Stimulated activated CD4-positive, alpha-beta T cell treated with anti-CD3 and anti-CD28 coated beads, TNF-alpha, amount 100 ng/mL, for 24 hours (primary cell): ENCODE measurements at regions not wholly inside any gene's neighbourhood (a gene's known extent, or its start where the extent isn't known, plus 50 kb on each side); places are given as distances from the start of the nearest gene placed in this dataset.
"Not testable (repeated sequence)": the region's sequence is repeated elsewhere in the genome, so short reads cannot be mapped to it uniquely, and the experiment has no call there.

Experiments used
- DNase-seq, 3 experiments: peaks; one replicate each; pipeline ENCODE4 v3.0.0-alpha.2; 2020; ENCODE audit warnings: low read depth in 3 of 3

- DNase-seq: no peak
Observed at GRCh38 chrX:151042842-151043241, 59.7 kb downstream of the HMGB3 start.

DNA sequence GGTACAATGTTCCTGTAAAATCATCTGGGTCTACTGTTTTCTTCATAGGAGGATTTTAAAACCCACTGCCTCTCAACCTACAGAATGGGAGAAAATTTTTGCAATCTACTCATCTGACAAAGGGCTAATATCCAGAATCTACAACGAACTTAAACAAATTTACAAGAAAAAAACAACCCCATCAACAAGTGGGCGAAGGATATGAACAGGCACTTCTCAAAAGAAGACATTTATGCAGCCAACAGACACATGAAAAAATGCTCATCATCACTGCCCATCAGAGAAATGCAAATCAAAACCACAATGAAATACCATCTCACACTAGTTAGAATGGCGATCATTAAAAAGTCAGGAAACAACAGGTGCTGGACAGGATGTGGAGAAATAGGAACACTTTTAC is 83.2 kb downstream of the HMGB3 start:
- DNase-seq: not testable (repeated sequence)

- DNase-seq: no peak
Observed at GRCh38 chrX:151073767-151074166, 90.6 kb downstream of the HMGB3 start.

GRCh38 chrX:151081016-151081415 is 95.4 kb upstream of the GPR50 start:
- DNase-seq: no peak

DNA sequence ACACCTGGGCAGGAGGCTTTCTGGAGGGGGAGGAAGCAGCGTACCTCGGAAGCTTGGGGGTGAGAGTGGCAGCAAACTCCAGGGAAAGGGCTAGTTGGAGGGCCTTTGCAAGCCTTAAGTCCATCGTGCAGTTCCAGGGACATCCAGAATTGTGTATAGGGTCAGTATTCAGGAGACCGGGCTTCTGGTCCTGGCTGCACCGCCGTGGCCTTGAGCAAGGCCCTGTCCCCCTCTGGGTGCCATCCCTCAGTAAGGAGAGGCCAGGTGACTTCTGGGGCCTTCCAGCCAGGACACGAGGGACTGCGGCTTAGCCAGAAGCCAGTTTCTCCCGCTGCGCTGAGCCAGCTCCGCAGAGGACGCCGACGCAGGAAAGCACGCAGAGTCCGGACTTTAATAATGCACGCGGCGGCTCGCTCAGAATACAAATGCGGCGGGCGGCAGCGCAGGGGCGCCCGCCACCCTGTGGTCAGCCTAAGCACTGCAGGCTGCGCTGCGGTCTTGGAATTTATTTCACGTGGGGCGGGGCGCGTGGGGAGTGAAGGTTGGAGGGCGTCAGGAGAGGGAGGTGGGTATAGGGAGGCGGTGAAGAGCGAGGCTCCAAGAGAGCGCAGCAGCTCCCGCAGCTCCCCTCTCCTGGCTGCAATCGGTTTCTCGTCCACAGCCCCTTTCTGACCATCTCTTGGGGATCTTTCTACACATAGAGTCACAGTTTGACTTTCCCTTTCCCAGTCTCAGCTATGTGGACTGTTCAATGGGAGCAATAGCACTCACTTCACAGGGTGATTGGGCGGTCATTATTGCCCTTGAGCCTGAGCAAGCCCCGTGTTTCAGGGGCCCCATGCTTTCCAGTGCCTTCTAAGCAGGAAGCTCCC is 94.1 kb upstream of the GPR50 start:
- DNase-seq: peak; percentile 13 to 47 (median 29)

DNA sequence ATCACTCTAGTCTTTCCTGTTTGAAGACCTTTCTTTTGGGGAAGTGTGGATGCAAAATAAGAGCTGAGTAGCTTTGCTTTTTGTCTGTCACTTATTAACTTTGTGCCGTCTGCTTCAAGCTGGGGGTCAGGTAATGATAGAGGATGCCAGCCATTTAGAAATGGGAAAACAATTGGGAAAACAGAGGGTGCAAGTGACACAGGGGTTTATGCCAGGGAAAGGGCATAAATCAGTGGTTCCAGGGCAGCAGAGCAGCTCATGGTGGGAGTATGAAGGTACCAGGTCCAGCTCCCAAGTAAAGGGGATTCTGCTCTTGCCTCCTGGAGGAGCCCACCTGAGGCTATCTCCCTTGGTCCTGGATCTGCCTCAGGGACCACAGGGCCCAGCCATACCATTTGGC is 91.9 kb upstream of the GPR50 start:
- DNase-seq: no peak

- DNase-seq: no peak
Observed at GRCh38 chrX:151085207-151085606, 91.2 kb upstream of the GPR50 start.

DNA sequence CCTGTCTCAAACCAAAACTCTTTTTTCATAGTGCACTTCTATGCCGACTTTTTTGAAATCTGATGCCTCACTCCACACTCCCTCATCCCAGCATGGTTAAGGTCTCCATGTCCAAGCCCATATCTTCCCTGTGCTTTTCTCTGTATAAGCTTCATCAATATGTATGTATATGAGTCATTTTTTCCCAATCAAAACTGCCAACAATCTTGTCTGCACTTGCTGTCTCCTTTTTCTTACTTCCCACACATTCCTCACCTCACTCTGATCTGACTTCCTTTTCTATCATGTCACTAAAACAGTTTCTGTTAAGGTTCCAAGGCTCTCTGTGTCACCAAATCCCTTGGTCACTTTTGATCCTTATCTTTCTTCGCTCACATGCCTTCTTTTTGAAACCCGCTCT is 88.2 kb upstream of the GPR50 start:
- no peak for DNase-seq

DNA sequence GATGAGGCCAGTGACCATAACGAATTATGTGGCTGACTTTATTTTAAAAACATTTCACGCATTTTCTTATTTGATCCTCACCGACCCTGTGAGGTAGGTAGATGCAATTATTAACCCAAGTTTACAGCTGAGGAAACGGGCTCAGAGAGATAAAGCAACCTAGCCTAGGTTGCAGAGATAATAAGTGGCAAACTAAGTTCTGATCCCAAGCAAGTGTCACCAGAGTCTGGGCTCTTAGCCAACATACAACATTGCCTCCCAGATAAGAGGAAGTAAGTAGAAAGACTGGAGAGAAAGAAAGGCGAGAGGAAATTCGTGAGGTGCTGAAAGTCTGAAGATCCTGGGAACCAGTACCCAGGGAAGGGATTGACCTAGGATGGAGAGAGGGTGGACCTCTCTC is 77.4 kb upstream of the GPR50 start:
- no peak for DNase-seq

DNA sequence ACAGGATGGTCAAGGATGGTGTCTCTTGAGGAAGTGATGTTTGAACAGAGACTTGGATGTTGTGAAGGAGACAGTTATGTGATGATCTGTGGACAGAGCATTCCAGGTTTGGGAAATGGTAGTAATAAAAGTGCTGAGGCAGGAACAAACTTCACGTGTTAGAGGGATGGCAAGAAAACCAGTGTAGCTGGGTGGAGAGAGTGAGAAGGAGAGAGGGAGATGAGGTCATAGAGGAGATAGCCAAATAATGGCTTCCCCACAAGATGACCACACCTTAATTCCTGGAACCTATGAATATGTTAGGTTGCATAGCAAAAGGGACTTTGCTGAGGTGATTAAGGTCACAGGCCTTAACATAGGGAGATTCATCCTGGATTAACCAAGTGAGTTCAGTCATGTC is 75.6 kb upstream of the GPR50 start:
- no peak for DNase-seq

DNA sequence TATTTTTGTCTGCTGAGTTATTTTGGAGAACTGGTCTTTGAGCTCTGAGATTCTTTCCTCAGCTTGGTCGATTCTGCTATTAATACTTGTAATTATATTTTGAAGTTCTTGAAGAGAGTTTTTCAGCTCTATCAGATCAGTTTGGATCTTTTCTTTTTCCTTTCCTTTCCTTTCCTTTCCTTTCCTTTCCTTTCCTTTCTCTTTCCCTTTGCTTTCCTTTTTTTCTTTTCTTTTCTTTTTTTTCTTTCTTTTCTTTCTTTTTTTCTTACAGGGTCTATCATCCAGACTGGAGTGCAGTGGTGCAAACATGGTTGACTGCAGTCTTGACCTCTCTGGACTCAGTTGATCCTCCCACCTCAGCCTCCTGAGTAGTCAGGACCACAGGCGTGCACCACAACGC is 63.2 kb upstream of the GPR50 start:
- DNase-seq: not testable (repeated sequence)
